ENCODE measurements at regions not wholly inside any gene's neighbourhood (a gene's known extent, or its start where the extent isn't known, plus 50 kb on each side); places are given as distances from the start of the nearest gene placed in this dataset.

- no peaks in the 10 kb centered on the region for H3K4me1 ChIP-seq (ENCODE audit: insufficient read depth, poor library complexity, severe bottlenecking)
Observed at GRCh38 chr11:22044126-22044525, 148.8 kb upstream of the ANO5 start.

GRCh38 chr11:22049276-22049675, 143.6 kb upstream of the ANO5 start:
- no peak for DNase-seq (ENCODE audit: low spot score)
- ATAC-seq (ENCODE audit: low read depth): no peak

More at GRCh38 chr11:22044126-22044525, 148.8 kb upstream of the ANO5 start:
- no peak for TF ChIP-seq CTCF (IDR thresholded peaks at IDR 0.05; ENCODE audit: poor library complexity, severe bottlenecking)
- DNase-seq (ENCODE audit: low spot score) (no peak), ATAC-seq (ENCODE audit: low read depth) (no peak)
- no peaks in the 10 kb centered on the region for H3K9me3 ChIP-seq (ENCODE audit: severe bottlenecking)
- no peak overlapping the region for H3K27ac ChIP-seq (ENCODE audit: poor library complexity, severe bottlenecking)
- H3K36me3 ChIP-seq (ENCODE audit: low read depth): no peaks in the 10 kb centered on the region
- H3K4me3 ChIP-seq (ENCODE audit: severe bottlenecking): no peak overlapping the region
- H3K27me3 ChIP-seq (ENCODE audit: insufficient read depth, poor library complexity, severe bottlenecking): peaks cover 3% of the 10 kb centered on the region

GRCh38 chr11:22065472-22065871, 127.4 kb upstream of the ANO5 start:
- no peaks in the 10 kb centered on the region for H3K4me1 ChIP-seq (ENCODE audit: insufficient read depth, poor library complexity, severe bottlenecking)
- no peak overlapping the region for H3K27ac ChIP-seq (ENCODE audit: poor library complexity, severe bottlenecking)
- no peaks in the 10 kb centered on the region for H3K9me3 ChIP-seq (ENCODE audit: severe bottlenecking)
- ATAC-seq (ENCODE audit: low read depth): no peak
- TF ChIP-seq CTCF (IDR thresholded peaks at IDR 0.05; ENCODE audit: poor library complexity, severe bottlenecking): no peak
- H3K27me3 ChIP-seq (ENCODE audit: insufficient read depth, poor library complexity, severe bottlenecking): no peaks in the 10 kb centered on the region
- H3K36me3 ChIP-seq (ENCODE audit: low read depth): no peaks in the 10 kb centered on the region
- no peak for DNase-seq (ENCODE audit: low spot score)
- no peak overlapping the region for H3K4me3 ChIP-seq (ENCODE audit: severe bottlenecking)

More at GRCh38 chr11:22049276-22049675, 143.6 kb upstream of the ANO5 start:
- H3K36me3 ChIP-seq (ENCODE audit: low read depth): no peaks in the 10 kb centered on the region
- no peaks in the 10 kb centered on the region for H3K27me3 ChIP-seq (ENCODE audit: insufficient read depth, poor library complexity, severe bottlenecking)
- no peaks in the 10 kb centered on the region for H3K4me1 ChIP-seq (ENCODE audit: insufficient read depth, poor library complexity, severe bottlenecking)
- H3K9me3 ChIP-seq (ENCODE audit: severe bottlenecking): no peaks in the 10 kb centered on the region
- TF ChIP-seq CTCF (IDR thresholded peaks at IDR 0.05; ENCODE audit: poor library complexity, severe bottlenecking): no peak
- H3K4me3 ChIP-seq (ENCODE audit: severe bottlenecking): no peak overlapping the region
- H3K27ac ChIP-seq (ENCODE audit: poor library complexity, severe bottlenecking): no peak overlapping the region

- Histone ChIP-seq H3K36me3 (ENCODE audit: low read depth) (no peaks in the 10 kb centered on the region), H3K9me3 (ENCODE audit: severe bottlenecking) (no peaks in the 10 kb centered on the region), H3K4me1 (ENCODE audit: insufficient read depth, poor library complexity, severe bottlenecking) (no peaks in the 10 kb centered on the region), H3K4me3 (ENCODE audit: severe bottlenecking) (no peak overlapping the region), H3K27ac (ENCODE audit: poor library complexity, severe bottlenecking) (no peak overlapping the region), H3K27me3 (ENCODE audit: insufficient read depth, poor library complexity, severe bottlenecking) (no peaks in the 10 kb centered on the region)
- ATAC-seq (ENCODE audit: low read depth): no peak
- TF ChIP-seq CTCF (IDR thresholded peaks at IDR 0.05; ENCODE audit: poor library complexity, severe bottlenecking): no peak
- no peak for DNase-seq (ENCODE audit: low spot score)
Observed at GRCh38 chr11:22069844-22070243, 123.0 kb upstream of the ANO5 start.

- ATAC-seq (ENCODE audit: low read depth) (no peak), DNase-seq (ENCODE audit: low spot score) (no peak)
- no peaks in the 10 kb centered on the region for H3K27me3 ChIP-seq (ENCODE audit: insufficient read depth, poor library complexity, severe bottlenecking)
- H3K9me3 ChIP-seq (ENCODE audit: severe bottlenecking): no peaks in the 10 kb centered on the region
- H3K4me1 ChIP-seq (ENCODE audit: insufficient read depth, poor library complexity, severe bottlenecking): no peaks in the 10 kb centered on the region
- no peak for TF ChIP-seq CTCF (IDR thresholded peaks at IDR 0.05; ENCODE audit: poor library complexity, severe bottlenecking)
- H3K36me3 ChIP-seq (ENCODE audit: low read depth): no peaks in the 10 kb centered on the region
- no peak overlapping the region for H3K27ac ChIP-seq (ENCODE audit: poor library complexity, severe bottlenecking)
- H3K4me3 ChIP-seq (ENCODE audit: severe bottlenecking): no peak overlapping the region
Observed at GRCh38 chr11:22076271-22076930, 116.5 kb upstream of the ANO5 start.
